OCI-LY1 (cell line): ENCODE measurements at regions not wholly inside any gene's neighbourhood (a gene's known extent, or its start where the extent isn't known, plus 50 kb on each side); places are given as distances from the start of the nearest gene placed in this dataset.

Experiments
- H2AFZ ChIP-seq: fragments of 200-600 bp; sonication (generic), shearing (Covaris generic); 2 replicates; pipeline ENCODE4 v1.6.0; 2014; ENCODE audit warnings: antibody characterized with exemption, mild to moderate bottlenecking, low read length
- H3F3A ChIP-seq: fragments of 200-600 bp; sonication (generic), shearing (Covaris generic); 2 replicates; pipeline ENCODE4 v1.6.0; 2014; ENCODE audit warnings: mild to moderate bottlenecking, antibody characterized with exemption, low read length, moderate library complexity; ENCODE audit not compliant: insufficient read depth
- H3K27ac ChIP-seq: fragments of 200-600 bp; sonication (generic); 2 replicates; pipeline ENCODE4 v1.5.1; 2014; ENCODE audit warnings: low read length, mixed run types, mild to moderate bottlenecking, low read depth; ENCODE audit not compliant: poor library complexity, severe bottlenecking
- H3K27me3 ChIP-seq: fragments of 200-600 bp; sonication (generic); 2 replicates; pipeline ENCODE4 v1.6.0; 2014; ENCODE audit warnings: antibody characterized with exemption, mild to moderate bottlenecking, low read length, moderate library complexity; ENCODE audit not compliant: insufficient read depth
- H3K36me3 ChIP-seq: fragments of 200-600 bp; sonication (generic); 2 replicates; pipeline ENCODE4 v1.6.1; 2014; ENCODE audit warnings: mild to moderate bottlenecking, antibody characterized with exemption, low read length, moderate library complexity, mixed read lengths; ENCODE audit not compliant: insufficient read depth
- H3K4me1 ChIP-seq: fragments of 200-600 bp; sonication (generic); 2 replicates; pipeline ENCODE4 v1.5.1; 2014; ENCODE audit warnings: mild to moderate bottlenecking, low read length, moderate library complexity; ENCODE audit not compliant: insufficient read depth, severe bottlenecking
- H3K4me2 ChIP-seq: fragments of 200-600 bp; sonication (generic), shearing (Covaris generic); 2 replicates; pipeline ENCODE4 v1.6.1; 2014; ENCODE audit warnings: low read length
- H3K4me3 ChIP-seq: fragments of 200-600 bp; sonication (generic); 2 replicates; pipeline ENCODE4 v1.5.1; 2014; ENCODE audit warnings: low read length, low read depth, mild to moderate bottlenecking, mixed read lengths; ENCODE audit not compliant: poor library complexity, severe bottlenecking
- H3K79me2 ChIP-seq: fragments of 200-600 bp; shearing (Covaris generic); 2 replicates; pipeline ENCODE4 v1.6.1; 2016; ENCODE audit warnings: mixed run types, low read length, mixed read lengths; ENCODE audit not compliant: insufficient read depth
- H3K9ac ChIP-seq: fragments of 200-600 bp; sonication (generic), shearing (Covaris generic); 2 replicates; pipeline ENCODE4 v1.6.1; 2014; ENCODE audit warnings: mild to moderate bottlenecking, low read length, mixed read lengths
- H3K9me2 ChIP-seq: fragments of 200-600 bp; sonication (generic), shearing (Covaris generic); 2 replicates; pipeline ENCODE4 v1.6.1; 2014; ENCODE audit warnings: low read depth, mild to moderate bottlenecking, low read length, mixed read lengths
- H3K9me3 ChIP-seq: fragments of 200-600 bp; shearing (Covaris generic); 2 replicates; pipeline ENCODE4 v1.6.1; 2014; ENCODE audit warnings: low read length, mixed read lengths
- H4K20me1 ChIP-seq: fragments of 200-600 bp; sonication (generic), shearing (Covaris generic); 2 replicates; pipeline ENCODE4 v1.6.0; 2016; ENCODE audit warnings: mild to moderate bottlenecking, low read length; ENCODE audit not compliant: insufficient read depth
- EZH2 ChIP-seq: fragments of 200-600 bp; sonication (generic), shearing (Covaris generic); IDR thresholded peaks from 2 replicates; pipeline ENCODE4 v1.8.0; 2017; ENCODE audit warnings: borderline replicate concordance, mixed run types, mild to moderate bottlenecking, antibody characterized with exemption, low read length, moderate library complexity, mixed read lengths
- TF ChIP-seq, protein P1 (sequence below): fragments of 200-600 bp; sonication (generic), shearing (Covaris generic); IDR thresholded peaks from 2 replicates; pipeline ENCODE4 v1.5.1; 2017; ENCODE audit warnings: mild to moderate bottlenecking, antibody characterized with exemption, low read length, moderate library complexity, mixed read lengths

DNA sequence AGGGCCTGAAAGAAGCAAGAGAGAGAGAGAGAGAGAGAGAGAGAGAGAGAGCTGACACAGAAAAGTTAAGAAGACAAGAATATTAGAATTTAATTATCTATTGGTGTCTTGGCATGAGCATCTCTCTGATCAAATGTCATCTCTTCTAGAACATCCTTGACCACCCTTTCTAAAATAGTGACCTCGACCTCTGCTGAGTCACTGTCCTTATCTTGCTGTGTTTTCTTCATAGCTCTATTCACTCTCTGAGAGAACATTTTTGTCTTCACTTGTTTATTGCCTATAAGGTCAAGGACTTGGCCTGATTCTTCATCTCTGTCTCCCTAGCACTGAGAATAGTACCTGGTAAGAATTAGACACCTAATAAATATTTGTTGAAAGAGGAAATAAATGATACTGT lies 383.8 kb upstream of the RPS23 start:
- Histone ChIP-seq H3F3A (no peaks in the 10 kb centered on the region), H3K4me2 (no peak overlapping the region), H3K9ac (no peak overlapping the region), H3K4me1 (no peaks in the 10 kb centered on the region), H3K9me2 (no peaks in the 10 kb centered on the region), H4K20me1 (no peaks in the 10 kb centered on the region), H3K27ac (no peak overlapping the region), H3K27me3 (no peaks in the 10 kb centered on the region), H3K36me3 (no peaks in the 10 kb centered on the region), H3K4me3 (no peak overlapping the region), H3K79me2 (no peaks in the 10 kb centered on the region), H2AFZ (no peak overlapping the region), H3K9me3 (no peaks in the 10 kb centered on the region)
- TF ChIP-seq, protein P1, sequence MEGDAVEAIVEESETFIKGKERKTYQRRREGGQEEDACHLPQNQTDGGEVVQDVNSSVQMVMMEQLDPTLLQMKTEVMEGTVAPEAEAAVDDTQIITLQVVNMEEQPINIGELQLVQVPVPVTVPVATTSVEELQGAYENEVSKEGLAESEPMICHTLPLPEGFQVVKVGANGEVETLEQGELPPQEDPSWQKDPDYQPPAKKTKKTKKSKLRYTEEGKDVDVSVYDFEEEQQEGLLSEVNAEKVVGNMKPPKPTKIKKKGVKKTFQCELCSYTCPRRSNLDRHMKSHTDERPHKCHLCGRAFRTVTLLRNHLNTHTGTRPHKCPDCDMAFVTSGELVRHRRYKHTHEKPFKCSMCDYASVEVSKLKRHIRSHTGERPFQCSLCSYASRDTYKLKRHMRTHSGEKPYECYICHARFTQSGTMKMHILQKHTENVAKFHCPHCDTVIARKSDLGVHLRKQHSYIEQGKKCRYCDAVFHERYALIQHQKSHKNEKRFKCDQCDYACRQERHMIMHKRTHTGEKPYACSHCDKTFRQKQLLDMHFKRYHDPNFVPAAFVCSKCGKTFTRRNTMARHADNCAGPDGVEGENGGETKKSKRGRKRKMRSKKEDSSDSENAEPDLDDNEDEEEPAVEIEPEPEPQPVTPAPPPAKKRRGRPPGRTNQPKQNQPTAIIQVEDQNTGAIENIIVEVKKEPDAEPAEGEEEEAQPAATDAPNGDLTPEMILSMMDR: no peak
- TF ChIP-seq EZH2: no peak

DNA sequence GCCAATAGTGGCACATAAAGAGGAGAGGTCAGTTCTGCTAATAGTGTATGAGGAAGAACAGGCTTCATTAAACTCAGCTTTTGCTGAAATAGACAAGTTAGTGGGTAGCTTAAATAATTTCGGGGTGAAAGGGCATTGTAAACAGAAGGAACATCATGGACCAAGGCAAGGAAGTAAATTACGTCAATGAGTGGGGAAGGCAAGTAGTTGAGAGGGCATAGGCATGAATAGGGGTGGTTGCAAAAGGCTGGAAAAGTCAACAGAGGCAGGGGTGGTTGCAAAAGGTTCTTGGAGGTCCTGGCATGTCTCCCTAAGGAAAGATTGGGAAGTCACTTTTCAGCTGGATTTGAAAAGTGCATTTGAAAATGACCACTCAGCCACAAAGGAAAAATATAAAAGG lies 383.3 kb upstream of the RPS23 start:
- Histone ChIP-seq H3K27ac (no peak overlapping the region), H3F3A (no peaks in the 10 kb centered on the region), H3K27me3 (no peaks in the 10 kb centered on the region), H3K9me3 (no peaks in the 10 kb centered on the region), H3K36me3 (no peaks in the 10 kb centered on the region), H3K9ac (no peak overlapping the region), H3K79me2 (no peaks in the 10 kb centered on the region), H2AFZ (no peak overlapping the region), H3K4me3 (no peak overlapping the region), H3K9me2 (no peaks in the 10 kb centered on the region), H4K20me1 (no peaks in the 10 kb centered on the region), H3K4me1 (no peaks in the 10 kb centered on the region), H3K4me2 (no peak overlapping the region)
- no peak for TF ChIP-seq EZH2
- TF ChIP-seq, protein P1: no peak

DNA sequence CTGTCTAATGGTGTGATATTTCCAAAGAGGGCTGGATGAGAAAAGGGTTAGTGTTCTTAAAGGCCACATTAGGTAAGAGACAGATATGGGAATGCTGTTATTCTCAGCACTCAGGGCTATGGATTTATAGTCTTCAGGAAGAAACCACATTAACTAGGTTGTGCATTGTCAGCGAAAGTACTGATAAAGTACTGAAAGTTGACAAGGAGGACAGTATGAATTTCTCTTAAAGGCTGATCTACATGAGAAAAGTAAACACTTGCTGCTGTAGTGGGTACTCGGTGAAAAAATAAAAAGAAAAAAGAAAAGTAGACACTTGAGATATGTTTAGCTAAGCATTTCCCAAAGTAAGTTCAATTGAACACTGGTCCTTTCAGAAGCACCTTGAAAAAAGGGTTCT lies 381.0 kb upstream of the RPS23 start:
- Histone ChIP-seq H3K9ac (no peak overlapping the region), H3K27me3 (no peaks in the 10 kb centered on the region), H3K36me3 (no peaks in the 10 kb centered on the region), H4K20me1 (no peaks in the 10 kb centered on the region), H3K4me1 (no peaks in the 10 kb centered on the region), H3K9me2 (no peaks in the 10 kb centered on the region), H3K4me2 (no peak overlapping the region), H3K79me2 (no peaks in the 10 kb centered on the region), H3K27ac (no peak overlapping the region), H3K4me3 (no peak overlapping the region), H3K9me3 (no peaks in the 10 kb centered on the region), H2AFZ (no peak overlapping the region), H3F3A (no peaks in the 10 kb centered on the region)
- TF ChIP-seq, protein P1: no peak
- TF ChIP-seq EZH2: no peak
